Stimulated activated memory B cell treated with anti-CD40 and anti-IgM and Interleukin-4, amounts not matched to agents 10 μg/mL and 1 μg/mL and 100 μg/mL, for 72 hours (primary cell): ENCODE measurements at regions not wholly inside any gene's neighbourhood (a gene's known extent, or its start where the extent isn't known, plus 50 kb on each side); places are given as distances from the start of the nearest gene placed in this dataset.
"Not testable (repeated sequence)": the region's sequence is repeated elsewhere in the genome, so short reads cannot be mapped to it uniquely, and the experiment has no call there.

Experiments used
- ATAC-seq: fragments of 150-1000 bp; cut with Tn5 transposase; 2 replicates; pipeline ENCODE4 v1.10.0; 2021
- H3K27ac Mint-ChIP-seq: one replicate; pipeline ENCODE4 v1.8.0; 2022; ENCODE audit warnings: mild to moderate bottlenecking, mixed read lengths
- H3K27me3 Mint-ChIP-seq: one replicate; pipeline ENCODE4 v1.8.0; 2022; ENCODE audit warnings: mixed read lengths
- H3K36me3 Mint-ChIP-seq: one replicate; pipeline ENCODE4 v1.8.0; 2022; ENCODE audit warnings: mixed read lengths
- H3K4me1 Mint-ChIP-seq: one replicate; pipeline ENCODE4 v1.8.0; 2022; ENCODE audit warnings: mixed read lengths
- H3K4me3 Mint-ChIP-seq: one replicate; pipeline ENCODE4 v1.8.0; 2022; ENCODE audit warnings: mild to moderate bottlenecking, moderate library complexity, mixed read lengths
- H3K9me3 Mint-ChIP-seq: one replicate; pipeline ENCODE4 v1.8.0; 2022; ENCODE audit warnings: mixed read lengths

GRCh38 chr3:75341324-75342067 lies 322.6 kb upstream of the FRG2C start:
- Mint-ChIP-seq H3K27me3 (no peaks in the 10 kb centered on the region), H3K4me1 (no peaks in the 10 kb centered on the region), H3K27ac (no peak overlapping the region), H3K4me3 (no peak overlapping the region), H3K9me3 (no peaks in the 10 kb centered on the region), H3K36me3 (no peaks in the 10 kb centered on the region)
- ATAC-seq: no peak

GRCh38 chr3:75342425-75342824 lies 321.7 kb upstream of the FRG2C start:
- no peaks in the 10 kb centered on the region for H3K27me3 Mint-ChIP-seq
- ATAC-seq: no peak

GRCh38 chr3:75350536-75350935 lies 313.6 kb upstream of the FRG2C start:
- H3K4me3 Mint-ChIP-seq, H3K36me3 Mint-ChIP-seq, H3K9me3 Mint-ChIP-seq, ATAC-seq, H3K27ac Mint-ChIP-seq, H3K4me1 Mint-ChIP-seq, H3K27me3 Mint-ChIP-seq: not testable (repeated sequence)

More at GRCh38 chr3:75342425-75342824, 321.7 kb upstream of the FRG2C start:
- no peak overlapping the region for H3K27ac Mint-ChIP-seq
- no peaks in the 10 kb centered on the region for H3K36me3 Mint-ChIP-seq
- no peaks in the 10 kb centered on the region for H3K9me3 Mint-ChIP-seq
- H3K4me3 Mint-ChIP-seq: no peak overlapping the region
- no peaks in the 10 kb centered on the region for H3K4me1 Mint-ChIP-seq

GRCh38 chr3:75362086-75362784 lies 301.9 kb upstream of the FRG2C start:
- not testable (repeated sequence) for H3K27ac Mint-ChIP-seq, H3K4me3 Mint-ChIP-seq, ATAC-seq

GRCh38 chr3:75372964-75373363 lies 291.2 kb upstream of the FRG2C start:
- H3K36me3 Mint-ChIP-seq, ATAC-seq, H3K27ac Mint-ChIP-seq, H3K27me3 Mint-ChIP-seq, H3K9me3 Mint-ChIP-seq, H3K4me3 Mint-ChIP-seq, H3K4me1 Mint-ChIP-seq: not testable (repeated sequence)

More at GRCh38 chr3:75362086-75362784, 301.9 kb upstream of the FRG2C start:
- H3K4me1 Mint-ChIP-seq, H3K36me3 Mint-ChIP-seq, H3K27me3 Mint-ChIP-seq, H3K9me3 Mint-ChIP-seq: not testable (repeated sequence)

- H3K9me3 Mint-ChIP-seq, H3K36me3 Mint-ChIP-seq, ATAC-seq, H3K4me3 Mint-ChIP-seq, H3K27me3 Mint-ChIP-seq, H3K27ac Mint-ChIP-seq, H3K4me1 Mint-ChIP-seq: not testable (repeated sequence)
Observed at GRCh38 chr3:75379840-75380239, 284.3 kb upstream of the FRG2C start.

- ATAC-seq: no peak
- Mint-ChIP-seq H3K4me1 (no peaks in the 10 kb centered on the region), H3K9me3 (peaks cover 5% of the 10 kb centered on the region), H3K36me3 (no peaks in the 10 kb centered on the region), H3K27ac (no peak overlapping the region), H3K4me3 (no peak overlapping the region), H3K27me3 (no peaks in the 10 kb centered on the region)
Observed at GRCh38 chr3:75380276-75380771, 283.8 kb upstream of the FRG2C start.

- H3K27ac Mint-ChIP-seq, H3K4me1 Mint-ChIP-seq, H3K27me3 Mint-ChIP-seq, H3K36me3 Mint-ChIP-seq, H3K4me3 Mint-ChIP-seq, H3K9me3 Mint-ChIP-seq, ATAC-seq: not testable (repeated sequence)
Observed at GRCh38 chr3:75384016-75384415, 280.1 kb upstream of the FRG2C start.

- not testable (repeated sequence) for ATAC-seq, H3K36me3 Mint-ChIP-seq, H3K9me3 Mint-ChIP-seq, H3K27me3 Mint-ChIP-seq, H3K4me3 Mint-ChIP-seq, H3K4me1 Mint-ChIP-seq, H3K27ac Mint-ChIP-seq
Observed at GRCh38 chr3:75388486-75389124, 275.5 kb upstream of the FRG2C start.

GRCh38 chr3:75393288-75393694 lies 270.8 kb upstream of the FRG2C start:
- H3K4me1 Mint-ChIP-seq, ATAC-seq, H3K27ac Mint-ChIP-seq, H3K36me3 Mint-ChIP-seq, H3K4me3 Mint-ChIP-seq, H3K9me3 Mint-ChIP-seq, H3K27me3 Mint-ChIP-seq: not testable (repeated sequence)

GRCh38 chr3:75394102-75394501 lies 270.0 kb upstream of the FRG2C start:
- not testable (repeated sequence) for H3K4me1 Mint-ChIP-seq, H3K9me3 Mint-ChIP-seq, H3K36me3 Mint-ChIP-seq, H3K4me3 Mint-ChIP-seq, H3K27ac Mint-ChIP-seq, H3K27me3 Mint-ChIP-seq, ATAC-seq

GRCh38 chr3:75394562-75395360 lies 269.4 kb upstream of the FRG2C start:
- not testable (repeated sequence) for H3K9me3 Mint-ChIP-seq, H3K27ac Mint-ChIP-seq, ATAC-seq, H3K36me3 Mint-ChIP-seq, H3K4me1 Mint-ChIP-seq, H3K27me3 Mint-ChIP-seq, H3K4me3 Mint-ChIP-seq

GRCh38 chr3:75395580-75396315 lies 268.4 kb upstream of the FRG2C start:
- H3K4me3 Mint-ChIP-seq: no peak overlapping the region
- ATAC-seq: no peak
- no peaks in the 10 kb centered on the region for H3K27me3 Mint-ChIP-seq
- H3K36me3 Mint-ChIP-seq: no peaks in the 10 kb centered on the region
- H3K9me3 Mint-ChIP-seq: no peaks in the 10 kb centered on the region
- no peaks in the 10 kb centered on the region for H3K4me1 Mint-ChIP-seq
- no peak overlapping the region for H3K27ac Mint-ChIP-seq

- Mint-ChIP-seq H3K27me3 (no peaks in the 10 kb centered on the region), H3K4me3 (no peak overlapping the region), H3K36me3 (no peaks in the 10 kb centered on the region), H3K27ac (no peak overlapping the region), H3K9me3 (no peaks in the 10 kb centered on the region), H3K4me1 (no peaks in the 10 kb centered on the region)
- no peak for ATAC-seq
Observed at GRCh38 chr3:75396316-75396802, 267.8 kb upstream of the FRG2C start.
